ENCODE measurements at regions not wholly inside any gene's neighbourhood (a gene's known extent, or its start where the extent isn't known, plus 50 kb on each side); places are given as distances from the start of the nearest gene placed in this dataset.
"Not testable (repeated sequence)": the region's sequence is repeated elsewhere in the genome, so short reads cannot be mapped to it uniquely, and the experiment has no call there.

- TF ChIP-seq CTCF (conservative IDR thresholded peaks at IDR 0.05; ENCODE audit: low read depth, low read length) = no peak
- H3K4me3 ChIP-seq (ENCODE audit: low read depth, low read length) = no peak overlapping the region
- no peak for DNase-seq (ENCODE audit: low read depth)
Observed at GRCh38 chr5:104845541-104845940, 1283.0 kb upstream of the NUDT12 start.

GRCh38 chr5:104843822-104844221 lies 1281.2 kb upstream of the NUDT12 start:
- H3K4me3 ChIP-seq (ENCODE audit: low read depth, low read length) = no peak overlapping the region
- TF ChIP-seq CTCF (conservative IDR thresholded peaks at IDR 0.05; ENCODE audit: low read depth, low read length) = no peak
- no peak for DNase-seq (ENCODE audit: low read depth)

GRCh38 chr5:104840284-104840683 lies 1277.7 kb upstream of the NUDT12 start:
- no peak overlapping the region for H3K4me3 ChIP-seq (ENCODE audit: low read depth, low read length)
- TF ChIP-seq CTCF (conservative IDR thresholded peaks at IDR 0.05; ENCODE audit: low read depth, low read length) = no peak
- no peak for DNase-seq (ENCODE audit: low read depth)

GRCh38 chr5:104831515-104831914 lies 1268.9 kb upstream of the NUDT12 start:
- DNase-seq (ENCODE audit: low read depth) = not testable (repeated sequence)

GRCh38 chr5:104821606-104822005 lies 1259.0 kb upstream of the NUDT12 start:
- no peak overlapping the region for H3K4me3 ChIP-seq (ENCODE audit: low read depth, low read length)
- no peak for TF ChIP-seq CTCF (conservative IDR thresholded peaks at IDR 0.05; ENCODE audit: low read depth, low read length)
- DNase-seq (ENCODE audit: low read depth) = no peak

More at GRCh38 chr5:104831515-104831914, 1268.9 kb upstream of the NUDT12 start:
- not testable (repeated sequence) for H3K4me3 ChIP-seq (ENCODE audit: low read depth, low read length)

- no peak for DNase-seq (ENCODE audit: low read depth)
- H3K4me3 ChIP-seq (ENCODE audit: low read depth, low read length) = no peak overlapping the region
- no peak for TF ChIP-seq CTCF (conservative IDR thresholded peaks at IDR 0.05; ENCODE audit: low read depth, low read length)
Observed at GRCh38 chr5:104817127-104817526, 1254.5 kb upstream of the NUDT12 start.

- no peak for DNase-seq (ENCODE audit: low read depth)
- no peak for TF ChIP-seq CTCF (conservative IDR thresholded peaks at IDR 0.05; ENCODE audit: low read depth, low read length)
- H3K4me3 ChIP-seq (ENCODE audit: low read depth, low read length) = no peak overlapping the region
Observed at GRCh38 chr5:104815212-104815611, 1252.6 kb upstream of the NUDT12 start.

Measured in choroid plexus epithelial cell (primary cell).